Sigmoid colon (tissue), 6 donors: ENCODE measurements at regions not wholly inside any gene's neighbourhood (a gene's known extent, or its start where the extent isn't known, plus 50 kb on each side); places are given as distances from the start of the nearest gene placed in this dataset.
A peak's percentile ranks its signal among the peaks of the same experiment; 100 is the strongest.

Source experiments
- DNase-seq: peaks from one replicate; pipeline ENCODE4 v3.0.0-alpha.2; 2019
- H3K27ac ChIP-seq, 4 donors: fragments of 200-600 bp; sonication (generic); one replicate each; pipeline ENCODE4 v1.5.1; 2016 to 2019; ENCODE audit warnings: mild to moderate bottlenecking in 1 of 4
- H3K27me3 ChIP-seq, 3 donors: fragments of 200-600 bp; sonication (generic); one replicate each; pipeline ENCODE4 v1.5.1; 2019; ENCODE audit warnings: mild to moderate bottlenecking in 1 of 3
- H3K36me3 ChIP-seq, 4 donors: fragments of 200-600 bp; sonication (generic); one replicate each; pipeline ENCODE4 v1.5.1; 2016 to 2019
- H3K4me1 ChIP-seq, 4 donors: fragments of 200-600 bp; sonication (generic); one replicate each; pipeline ENCODE4 v1.5.1; 2017 to 2019
- H3K4me3 ChIP-seq, 4 donors: fragments of 200-600 bp; sonication (generic); one replicate each; pipeline ENCODE4 v1.5.1; 2017 to 2019; ENCODE audit warnings: mild to moderate bottlenecking in 2 of 4, moderate library complexity in 1 of 4
- H3K9me3 ChIP-seq, 4 donors: fragments of 200-600 bp in 3 of 4; sonication (generic) in 3 of 4; one replicate each; pipeline versions ENCODE4 v1.5.1 to v1.6.1; 2013 to 2019
- CTCF ChIP-seq, 4 experiments: fragments of 450-650 bp in 3 of 4; fragments of 200-600 bp in 1 of 4; IDR thresholded peaks; one replicate each; pipeline ENCODE4 v1.5.1; 2016 to 2019; ENCODE audit warnings: antibody characterized with exemption in 4 of 4, mild to moderate bottlenecking in 3 of 4, moderate library complexity in 2 of 4
- EP300 ChIP-seq, 4 donors: sonication (generic); formaldehyde crosslinking; IDR thresholded peaks; one replicate each; pipeline ENCODE4 v1.6.1; 2017; ENCODE audit warnings: antibody characterized with exemption in 4 of 4
- POLR2A ChIP-seq, 2 donors: fragments of 450-650 bp; IDR thresholded peaks; one replicate each; pipeline ENCODE4 v1.6.1; 2016; ENCODE audit warnings: antibody characterized with exemption in 2 of 2, mild to moderate bottlenecking in 2 of 2, moderate library complexity in 2 of 2
- POLR2AphosphoS5 ChIP-seq, 4 donors: sonication (generic); formaldehyde crosslinking; IDR thresholded peaks; one replicate each; pipeline ENCODE4 v1.6.1; 2017; ENCODE audit warnings: antibody characterized with exemption in 4 of 4
- WGBS, 2 donors: extraction: QIAGEN DNeasy Blood & Tissue Kit; methylation state at CpG; one replicate each; pipeline ENCODE4 v1.1.7; 2013; 5-methylcytosine and 5-hydroxymethylcytosine counted together
- intact Hi-C: fragments of 100-400 bp; cut with DNase I; formaldehyde crosslinking; loops from one replicate; pipeline ENCODE4 v1.15.1; 2023
- donor health status: healthy with polysubstance abuse.
- donor health status: healthy.

- TF ChIP-seq POLR2A (IDR thresholded peaks at IDR 0.05) (no peak), EP300 (IDR thresholded peaks at IDR 0.05) (no peak), CTCF (IDR thresholded peaks at IDR 0.05) (no peak), POLR2AphosphoS5 (IDR thresholded peaks at IDR 0.05) (no peak)
- Histone ChIP-seq H3K27me3 (no peaks in the 10 kb centered on the region), H3K27ac (no peak overlapping the region), H3K4me3 (no peak overlapping the region), H3K36me3 (no peaks in the 10 kb centered on the region), H3K9me3 (no peaks in the 10 kb centered on the region), H3K4me1 (peaks cover 0 to 8% (median 3%) of the 10 kb centered on the region in 4 donors)
- intact Hi-C loops: no loop called here
- no peak for DNase-seq
- 75 to 80% methylated on average over 3 of the region's 3 CpGs for WGBS, 2 donors
Measured at GRCh38 chr3:73884361-73884760, 259.6 kb upstream of the PDZRN3 start.

GRCh38 chr3:73883497-73883896, 258.8 kb upstream of the PDZRN3 start:
- TF ChIP-seq CTCF (IDR thresholded peaks at IDR 0.05): no peak
- no peak for TF ChIP-seq POLR2AphosphoS5 (IDR thresholded peaks at IDR 0.05)
- no peak for TF ChIP-seq EP300 (IDR thresholded peaks at IDR 0.05)
- no peak for TF ChIP-seq POLR2A (IDR thresholded peaks at IDR 0.05)
- no peak for DNase-seq
- intact Hi-C loops: no loop called here
- H3K4me3 ChIP-seq: no peak overlapping the region
- H3K36me3 ChIP-seq: no peaks in the 10 kb centered on the region
- H3K27me3 ChIP-seq: no peaks in the 10 kb centered on the region
- H3K27ac ChIP-seq: no peak overlapping the region
- no peaks in the 10 kb centered on the region for H3K9me3 ChIP-seq
- peaks cover 0 to 8% (median 3%) of the 10 kb centered on the region in 4 donors for H3K4me1 ChIP-seq

GRCh38 chr3:73874606-73875369, 250.0 kb upstream of the PDZRN3 start:
- Histone ChIP-seq H3K9me3 (no peaks in the 10 kb centered on the region), H3K27ac (no peak overlapping the region), H3K27me3 (no peaks in the 10 kb centered on the region), H3K4me1 (no peaks in the 10 kb centered on the region), H3K36me3 (no peaks in the 10 kb centered on the region), H3K4me3 (no peak overlapping the region)
- no peak for DNase-seq
- intact Hi-C loops: no loop called here
- 49 to 62% methylated on average over 4 of the region's 4 CpGs for WGBS, 2 donors
- TF ChIP-seq POLR2AphosphoS5 (IDR thresholded peaks at IDR 0.05): no peak
- no peak for TF ChIP-seq POLR2A (IDR thresholded peaks at IDR 0.05)
- TF ChIP-seq EP300 (IDR thresholded peaks at IDR 0.05): no peak

GRCh38 chr3:73874161-73874560, 249.4 kb upstream of the PDZRN3 start:
- no peaks in the 10 kb centered on the region for H3K9me3 ChIP-seq
- DNase-seq: no peak
- no peaks in the 10 kb centered on the region for H3K27me3 ChIP-seq
- WGBS, 2 donors: 76 to 85% methylated on average over 4 of the region's 4 CpGs
- intact Hi-C loops: no loop called here
- no peaks in the 10 kb centered on the region for H3K36me3 ChIP-seq
- TF ChIP-seq CTCF (IDR thresholded peaks at IDR 0.05): no peak
- TF ChIP-seq EP300 (IDR thresholded peaks at IDR 0.05): no peak
- TF ChIP-seq POLR2A (IDR thresholded peaks at IDR 0.05): no peak
- no peak for TF ChIP-seq POLR2AphosphoS5 (IDR thresholded peaks at IDR 0.05)
- no peak overlapping the region for H3K4me3 ChIP-seq
- H3K27ac ChIP-seq: no peak overlapping the region
- no peaks in the 10 kb centered on the region for H3K4me1 ChIP-seq

- WGBS, 2 donors: 33 to 69% methylated on average over 3 of the region's 3 CpGs
- H3K27ac ChIP-seq: no peak overlapping the region
- intact Hi-C loops: no loop called here
- no peak for TF ChIP-seq EP300 (IDR thresholded peaks at IDR 0.05)
- peak; percentile 16 to 64 (median 41) for TF ChIP-seq CTCF (IDR thresholded peaks at IDR 0.05)
- no peak for DNase-seq
- H3K4me3 ChIP-seq: no peak overlapping the region
- H3K27me3 ChIP-seq: no peaks in the 10 kb centered on the region
- H3K36me3 ChIP-seq: no peaks in the 10 kb centered on the region
- H3K4me1 ChIP-seq: no peaks in the 10 kb centered on the region
- H3K9me3 ChIP-seq: no peaks in the 10 kb centered on the region
Measured at GRCh38 chr3:73868688-73869315, 244.1 kb upstream of the PDZRN3 start.
